Esophagus muscularis mucosa (tissue), 4 donors: ENCODE measurements at regions not wholly inside any gene's neighbourhood (a gene's known extent, or its start where the extent isn't known, plus 50 kb on each side); places are given as distances from the start of the nearest gene placed in this dataset.

ENCODE experiments used
- EP300 ChIP-seq: sonication (generic); formaldehyde crosslinking; IDR thresholded peaks from one replicate; pipeline ENCODE4 v1.6.1; 2017; ENCODE audit warnings: antibody characterized with exemption
- POLR2A ChIP-seq: fragments of 450-650 bp; IDR thresholded peaks from one replicate; pipeline ENCODE4 v1.6.1; 2017; ENCODE audit warnings: antibody characterized with exemption, moderate library complexity, mild to moderate bottlenecking, low read depth
- TF ChIP-seq, protein P1 (sequence below), 3 experiments: fragments of 200-600 bp in 2 of 3; fragments of 450-650 bp in 1 of 3; sonication (generic) in 2 of 3; IDR thresholded peaks; one replicate each; pipeline ENCODE4 v1.5.1; 2017 to 2019; ENCODE audit warnings: antibody characterized with exemption in 3 of 3, mild to moderate bottlenecking in 2 of 3, moderate library complexity in 1 of 3

- TF ChIP-seq, protein P1, sequence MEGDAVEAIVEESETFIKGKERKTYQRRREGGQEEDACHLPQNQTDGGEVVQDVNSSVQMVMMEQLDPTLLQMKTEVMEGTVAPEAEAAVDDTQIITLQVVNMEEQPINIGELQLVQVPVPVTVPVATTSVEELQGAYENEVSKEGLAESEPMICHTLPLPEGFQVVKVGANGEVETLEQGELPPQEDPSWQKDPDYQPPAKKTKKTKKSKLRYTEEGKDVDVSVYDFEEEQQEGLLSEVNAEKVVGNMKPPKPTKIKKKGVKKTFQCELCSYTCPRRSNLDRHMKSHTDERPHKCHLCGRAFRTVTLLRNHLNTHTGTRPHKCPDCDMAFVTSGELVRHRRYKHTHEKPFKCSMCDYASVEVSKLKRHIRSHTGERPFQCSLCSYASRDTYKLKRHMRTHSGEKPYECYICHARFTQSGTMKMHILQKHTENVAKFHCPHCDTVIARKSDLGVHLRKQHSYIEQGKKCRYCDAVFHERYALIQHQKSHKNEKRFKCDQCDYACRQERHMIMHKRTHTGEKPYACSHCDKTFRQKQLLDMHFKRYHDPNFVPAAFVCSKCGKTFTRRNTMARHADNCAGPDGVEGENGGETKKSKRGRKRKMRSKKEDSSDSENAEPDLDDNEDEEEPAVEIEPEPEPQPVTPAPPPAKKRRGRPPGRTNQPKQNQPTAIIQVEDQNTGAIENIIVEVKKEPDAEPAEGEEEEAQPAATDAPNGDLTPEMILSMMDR (IDR thresholded peaks at IDR 0.05): no peak
- TF ChIP-seq POLR2A: no peak
- no peak for TF ChIP-seq EP300
These were observed 253.4 kb downstream of the RHOU start for GRCh38 chr1:228988664-228989063.
